Effector memory CD8-positive, alpha-beta T cell (primary cell): ENCODE measurements at regions not wholly inside any gene's neighbourhood (a gene's known extent, or its start where the extent isn't known, plus 50 kb on each side); places are given as distances from the start of the nearest gene placed in this dataset.
"Not testable (repeated sequence)": the region's sequence is repeated elsewhere in the genome, so short reads cannot be mapped to it uniquely, and the experiment has no call there.

ENCODE experiments used
- ATAC-seq: fragments of 150-1000 bp; cut with Tn5 transposase; replicated peaks from 2 replicates; pipeline ENCODE4 v1.10.0; 2021; ENCODE audit warnings: mild to moderate bottlenecking, moderate library complexity
- DNase-seq, 3 experiments: peaks; one replicate each; pipeline ENCODE4 v3.0.0; 2021
- H3K27ac Mint-ChIP-seq, 2 donors: one replicate each; pipeline ENCODE4 v1.8.0; 2022; ENCODE audit warnings: mild to moderate bottlenecking in 2 of 2, mixed read lengths in 2 of 2, moderate library complexity in 2 of 2
- H3K27me3 Mint-ChIP-seq, 2 donors: one replicate each; pipeline ENCODE4 v1.8.0; 2022; ENCODE audit warnings: mixed read lengths in 2 of 2
- H3K36me3 Mint-ChIP-seq: one replicate; pipeline ENCODE4 v1.8.0; 2022; ENCODE audit warnings: mild to moderate bottlenecking, moderate library complexity, mixed read lengths; ENCODE audit not compliant: insufficient read depth
- H3K4me1 Mint-ChIP-seq, 2 donors: one replicate each; pipeline ENCODE4 v1.8.0; 2022; ENCODE audit warnings: low read depth in 2 of 2, mixed read lengths in 2 of 2
- H3K4me3 Mint-ChIP-seq, 2 donors: one replicate each; pipeline ENCODE4 v1.8.0; 2022; ENCODE audit warnings: mild to moderate bottlenecking in 2 of 2, mixed read lengths in 2 of 2, moderate library complexity in 2 of 2
- H3K9me3 Mint-ChIP-seq, 2 donors: one replicate each; pipeline ENCODE4 v1.8.0; 2022; ENCODE audit warnings: mixed read lengths in 2 of 2

DNA sequence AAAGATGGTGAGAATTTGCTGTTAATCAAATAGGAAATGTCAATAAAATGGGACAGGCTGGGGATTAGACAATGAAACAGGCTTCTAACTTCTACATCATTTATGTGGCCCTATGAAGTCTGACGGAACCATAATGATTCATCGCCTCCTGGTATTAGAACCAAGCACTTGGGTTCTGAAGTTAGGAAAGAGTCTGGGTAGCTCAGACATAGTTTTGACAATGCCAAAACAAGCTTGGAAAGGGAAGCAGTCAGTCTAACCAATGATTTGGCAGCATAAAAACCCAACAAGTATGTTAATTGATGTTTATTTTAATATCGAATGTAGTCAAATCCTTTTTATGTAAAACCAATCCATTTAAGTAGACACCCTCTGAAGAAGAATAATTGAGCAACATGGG, 160.8 kb upstream of the RSPO3 start:
- Mint-ChIP-seq H3K4me1 (no peaks in the 10 kb centered on the region), H3K36me3 (no peaks in the 10 kb centered on the region), H3K4me3 (no peak overlapping the region), H3K9me3 (peaks cover under 1 to 2% of the 10 kb centered on the region in 2 donors), H3K27me3 (no peaks in the 10 kb centered on the region), H3K27ac (no peak overlapping the region)
- ATAC-seq (no peak), DNase-seq (no peak)

DNA sequence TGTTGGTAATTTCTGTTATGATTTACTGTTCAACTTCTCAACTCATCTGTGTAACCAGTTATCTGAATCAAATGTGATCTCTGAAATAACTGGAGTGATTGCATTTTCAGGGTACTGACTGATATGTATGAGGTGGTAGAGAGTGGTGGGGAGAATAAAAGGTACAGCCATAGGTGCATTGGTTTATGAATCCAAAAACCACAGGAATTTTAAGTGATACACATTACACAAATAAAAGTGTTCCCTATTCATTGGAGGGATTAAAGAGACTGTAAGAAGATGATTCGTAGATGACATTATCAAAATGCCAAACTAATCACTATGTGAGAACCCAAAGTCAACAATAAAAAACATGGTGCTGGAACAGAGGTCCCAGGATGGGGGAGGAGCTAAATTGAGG, 158.7 kb upstream of the RSPO3 start:
- no peaks in the 10 kb centered on the region for H3K9me3 Mint-ChIP-seq
- ATAC-seq (no peak), DNase-seq (no peak)
- H3K27ac Mint-ChIP-seq: no peak overlapping the region
- no peaks in the 10 kb centered on the region for H3K4me1 Mint-ChIP-seq
- no peaks in the 10 kb centered on the region for H3K36me3 Mint-ChIP-seq
- H3K27me3 Mint-ChIP-seq: no peaks in the 10 kb centered on the region
- no peak overlapping the region for H3K4me3 Mint-ChIP-seq

DNA sequence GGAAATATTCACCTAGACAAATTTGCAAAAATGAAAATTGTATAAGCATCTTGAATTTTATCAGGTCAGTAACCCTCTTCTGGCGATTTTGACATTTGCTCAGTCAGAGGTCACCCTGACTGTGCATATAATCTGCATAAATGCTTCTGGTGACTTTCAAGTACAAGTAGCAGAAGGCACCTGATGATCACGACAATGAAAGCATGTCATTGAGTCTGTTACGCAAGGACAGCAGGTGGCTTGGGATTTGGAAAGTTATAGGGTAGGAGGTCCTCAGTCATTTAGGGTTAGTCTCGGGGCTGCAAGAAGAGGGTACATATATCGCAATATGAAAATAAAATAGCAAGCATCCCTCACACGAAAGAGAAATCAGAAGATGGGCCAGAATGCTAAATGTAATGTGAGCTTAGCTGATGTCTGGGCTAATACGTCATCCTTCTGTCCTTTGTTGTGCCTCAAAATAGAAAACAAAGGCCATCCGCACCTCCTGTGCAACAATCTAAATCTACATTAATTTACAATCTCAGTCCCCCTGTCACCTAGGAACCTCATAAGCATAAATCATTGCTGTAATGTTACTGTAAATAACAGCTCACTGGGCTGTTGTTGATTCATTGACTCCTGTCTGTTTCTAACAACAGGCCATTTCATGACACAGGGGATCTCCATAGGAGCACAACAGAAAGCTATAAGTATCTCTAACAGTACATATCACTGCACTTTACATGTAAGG, 155.2 kb upstream of the RSPO3 start:
- no peaks in the 10 kb centered on the region for H3K4me1 Mint-ChIP-seq
- no peaks in the 10 kb centered on the region for H3K9me3 Mint-ChIP-seq
- H3K36me3 Mint-ChIP-seq: no peaks in the 10 kb centered on the region
- H3K4me3 Mint-ChIP-seq: no peak overlapping the region
- ATAC-seq: no peak
- no peak overlapping the region for H3K27ac Mint-ChIP-seq
- no peaks in the 10 kb centered on the region for H3K27me3 Mint-ChIP-seq
- DNase-seq: no peak

DNA sequence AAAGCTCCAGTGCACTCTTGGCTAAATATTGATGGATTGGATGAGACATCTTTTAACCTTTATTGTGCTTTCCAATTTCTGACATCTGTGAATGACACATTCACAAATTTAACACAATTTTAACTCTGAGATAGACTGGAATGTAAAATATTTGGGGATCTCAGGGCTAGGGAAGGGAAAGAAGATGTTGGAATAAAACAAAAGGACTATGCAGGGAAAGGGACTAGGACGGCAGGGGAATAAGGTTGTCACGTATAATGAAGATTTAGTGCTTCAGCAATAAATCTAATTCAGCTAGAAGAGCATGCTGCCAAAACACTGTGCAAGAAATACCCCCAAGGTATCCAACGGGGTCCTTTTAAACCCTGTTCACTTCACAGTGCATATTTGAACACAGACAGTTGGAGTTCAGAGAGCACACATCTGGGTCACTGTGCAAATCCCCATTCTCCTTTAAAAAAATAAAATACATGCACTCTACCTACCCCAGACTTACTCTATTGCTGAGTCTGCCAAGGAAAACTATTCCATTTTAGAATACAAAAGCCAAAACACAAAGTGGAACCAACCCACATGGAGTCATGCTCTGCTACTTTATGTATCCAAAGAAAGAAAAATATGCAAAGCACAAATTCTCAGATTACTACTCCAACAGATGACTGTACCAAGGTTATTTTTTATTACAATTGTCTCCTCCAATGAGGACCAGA, 151.0 kb upstream of the RSPO3 start:
- H3K4me1 Mint-ChIP-seq: no peaks in the 10 kb centered on the region
- H3K27me3 Mint-ChIP-seq: no peaks in the 10 kb centered on the region
- ATAC-seq (no peak), DNase-seq (no peak)
- H3K27ac Mint-ChIP-seq: no peak overlapping the region
- no peaks in the 10 kb centered on the region for H3K36me3 Mint-ChIP-seq
- H3K4me3 Mint-ChIP-seq: no peak overlapping the region
- no peaks in the 10 kb centered on the region for H3K9me3 Mint-ChIP-seq

DNA sequence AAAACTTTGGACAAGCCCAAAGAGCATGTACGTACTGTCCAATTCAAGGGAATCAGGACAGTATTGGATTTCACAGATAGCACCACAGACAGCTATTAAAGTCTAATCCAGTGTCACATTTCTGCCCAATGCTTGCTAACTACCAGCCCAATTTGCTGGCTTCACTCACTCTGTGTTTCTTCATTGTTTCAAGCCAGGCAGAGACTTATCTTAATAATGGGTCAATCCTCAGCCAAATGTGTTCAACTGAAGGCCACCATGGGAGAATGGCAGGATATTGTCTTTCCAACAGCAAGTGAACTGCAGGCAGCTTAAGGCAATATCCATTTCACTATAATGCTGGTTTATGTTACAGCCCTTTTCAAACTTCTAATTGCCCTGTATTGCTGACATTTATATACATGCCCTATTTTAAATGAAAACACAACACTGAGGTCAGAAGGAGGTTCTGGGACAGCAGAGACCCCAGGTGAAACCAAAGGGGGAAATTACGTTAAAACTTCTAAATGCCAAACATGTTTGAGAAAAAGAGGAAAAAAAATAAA, 142.1 kb upstream of the RSPO3 start:
- no peak for DNase-seq
- Mint-ChIP-seq H3K9me3 (peaks cover 5 to 12% of the 10 kb centered on the region in 2 donors), H3K27ac (no peak overlapping the region), H3K27me3 (no peaks in the 10 kb centered on the region), H3K4me1 (no peaks in the 10 kb centered on the region), H3K4me3 (no peak overlapping the region), H3K36me3 (no peaks in the 10 kb centered on the region)
- no peak for ATAC-seq

DNA sequence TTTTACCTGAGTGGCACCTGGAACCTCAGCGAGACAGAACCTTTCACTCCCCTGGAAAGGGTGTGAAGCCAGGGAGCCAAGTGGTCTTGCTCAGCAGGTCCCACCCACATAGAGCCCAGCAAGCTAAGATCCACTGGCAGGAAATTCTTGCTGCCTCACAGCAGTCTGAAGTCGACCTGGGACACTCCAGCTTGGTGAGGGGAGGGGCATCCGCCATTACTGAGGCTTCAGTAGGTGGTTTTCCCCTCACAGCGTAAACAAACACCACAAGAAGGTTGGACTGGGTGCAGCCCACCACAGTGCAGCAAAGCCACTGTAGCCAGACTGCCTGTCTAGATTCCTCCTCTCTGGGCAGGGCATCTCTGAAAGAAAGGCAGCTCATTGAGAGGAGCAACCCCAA, 134.7 kb upstream of the RSPO3 start:
- Mint-ChIP-seq H3K9me3 (peaks cover 0 to 14% of the 10 kb centered on the region in 2 donors), H3K36me3 (no peaks in the 10 kb centered on the region), H3K4me3 (no peak overlapping the region), H3K27ac (no peak overlapping the region), H3K4me1 (no peaks in the 10 kb centered on the region), H3K27me3 (no peaks in the 10 kb centered on the region)
- ATAC-seq (no peak), DNase-seq (no peak)

DNA sequence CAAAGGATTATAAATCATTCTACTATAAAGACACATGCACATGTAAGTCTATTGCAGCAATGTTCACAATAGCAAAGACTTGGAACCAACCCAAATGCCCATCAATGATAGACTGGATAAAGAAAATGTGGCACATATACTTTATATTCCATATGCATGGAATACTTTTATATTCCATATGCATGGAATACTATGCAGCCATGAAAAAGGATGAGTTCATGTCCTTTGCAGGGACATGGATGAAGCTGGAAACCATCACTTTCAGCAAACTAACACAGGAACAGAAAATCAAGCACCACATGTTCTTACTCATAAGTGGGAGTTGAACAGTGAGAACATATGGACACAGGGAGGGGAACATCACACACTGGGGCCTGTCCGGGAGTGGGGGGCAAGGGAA, 130.3 kb upstream of the RSPO3 start:
- not testable (repeated sequence) for ATAC-seq

DNA sequence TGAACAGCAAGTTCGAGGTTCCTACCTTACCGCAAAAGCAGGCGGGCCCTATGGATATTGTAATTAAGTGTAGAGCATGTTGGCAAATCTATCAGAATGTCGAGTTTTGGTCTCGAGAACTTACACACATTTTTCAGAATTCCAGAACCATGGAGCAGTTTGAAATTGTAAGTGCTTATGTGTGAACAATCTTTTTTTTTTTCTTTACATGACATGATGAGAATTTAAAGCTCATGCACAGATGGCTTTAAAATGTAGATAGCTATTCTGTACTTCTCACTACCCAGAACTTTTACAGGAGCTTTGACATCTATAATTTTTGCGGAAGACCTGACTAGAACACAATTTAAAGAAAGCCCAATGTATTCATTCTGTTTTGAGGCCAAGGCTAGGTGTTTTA, 117.8 kb upstream of the RSPO3 start:
- Mint-ChIP-seq H3K27ac (no peak overlapping the region), H3K36me3 (no peaks in the 10 kb centered on the region), H3K9me3 (peaks cover 0 to 3% of the 10 kb centered on the region in 2 donors), H3K4me3 (no peak overlapping the region), H3K27me3 (no peaks in the 10 kb centered on the region), H3K4me1 (no peaks in the 10 kb centered on the region)
- DNase-seq (no peak), ATAC-seq (no peak)

More for the DNA sequence above, 130.3 kb upstream of the RSPO3 start:
- H3K36me3 Mint-ChIP-seq, DNase-seq, H3K9me3 Mint-ChIP-seq, H3K4me1 Mint-ChIP-seq, H3K27me3 Mint-ChIP-seq, H3K27ac Mint-ChIP-seq, H3K4me3 Mint-ChIP-seq: not testable (repeated sequence)

DNA sequence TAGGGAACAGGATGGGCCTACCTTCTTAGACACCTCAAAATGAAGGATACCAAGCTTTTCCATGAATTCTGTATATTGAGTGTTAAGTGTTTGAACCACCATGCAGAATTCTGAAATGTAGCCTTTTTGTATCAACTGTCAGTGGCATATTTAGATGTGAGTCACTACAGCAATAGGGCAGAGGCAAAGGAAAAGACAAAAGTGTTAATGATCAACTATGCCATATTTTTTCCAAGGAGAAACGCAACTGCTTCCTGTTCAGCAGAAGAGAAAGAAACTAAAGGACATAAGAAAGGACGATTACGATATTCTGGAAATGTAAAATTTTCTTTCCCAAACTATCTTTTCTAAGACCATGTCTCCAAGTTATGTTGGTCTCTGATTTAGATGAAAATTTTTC, 104.6 kb upstream of the RSPO3 start:
- Mint-ChIP-seq H3K36me3 (no peaks in the 10 kb centered on the region), H3K27me3 (no peaks in the 10 kb centered on the region), H3K4me1 (no peaks in the 10 kb centered on the region), H3K9me3 (peaks cover 0 to 6% of the 10 kb centered on the region in 2 donors), H3K27ac (no peak overlapping the region), H3K4me3 (no peak overlapping the region)
- DNase-seq (no peak), ATAC-seq (no peak)

DNA sequence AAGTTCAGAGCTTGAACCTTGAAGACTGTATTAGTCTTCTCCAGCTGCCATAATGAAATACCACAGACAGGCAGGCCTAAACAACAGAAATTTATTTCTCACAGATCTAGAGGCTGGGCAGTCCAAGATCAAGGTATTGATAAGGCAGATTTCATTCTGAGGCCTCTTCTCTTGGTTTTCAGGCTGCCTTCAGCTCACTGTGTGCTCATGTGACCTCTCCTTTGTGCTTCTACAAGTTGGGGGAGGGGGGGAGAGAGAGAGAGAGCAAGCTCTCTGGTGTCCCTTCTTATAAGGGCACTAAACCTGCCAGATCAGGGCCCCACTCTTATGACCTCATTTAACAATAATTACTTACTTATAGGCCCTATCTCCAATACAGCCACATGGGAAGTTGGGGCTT, 102.6 kb upstream of the RSPO3 start:
- no peaks in the 10 kb centered on the region for H3K9me3 Mint-ChIP-seq
- ATAC-seq (no peak), DNase-seq (no peak)
- no peaks in the 10 kb centered on the region for H3K27me3 Mint-ChIP-seq
- no peak overlapping the region for H3K27ac Mint-ChIP-seq
- no peaks in the 10 kb centered on the region for H3K36me3 Mint-ChIP-seq
- H3K4me3 Mint-ChIP-seq: no peak overlapping the region
- no peaks in the 10 kb centered on the region for H3K4me1 Mint-ChIP-seq

DNA sequence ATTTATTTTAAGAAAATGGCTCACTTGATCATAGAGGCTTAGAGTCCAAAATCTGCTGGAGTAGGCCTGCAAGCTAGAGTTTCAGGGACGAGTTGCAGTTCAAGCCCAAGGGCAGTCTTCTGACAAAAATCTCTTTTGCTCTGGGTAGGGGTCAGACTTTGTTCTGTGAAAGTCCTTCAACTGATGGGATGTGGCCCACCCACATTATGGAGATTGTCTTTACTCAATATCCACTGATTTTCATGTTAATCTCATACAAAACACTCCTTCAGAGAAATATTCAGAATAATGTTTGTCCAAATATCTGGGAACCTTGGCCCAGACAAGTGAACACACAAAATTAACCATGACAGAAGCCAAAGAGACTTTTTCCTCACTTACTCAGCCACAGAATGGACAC, 98.6 kb upstream of the RSPO3 start:
- Mint-ChIP-seq H3K9me3 (no peaks in the 10 kb centered on the region), H3K4me1 (no peaks in the 10 kb centered on the region), H3K27ac (no peak overlapping the region), H3K36me3 (no peaks in the 10 kb centered on the region), H3K27me3 (no peaks in the 10 kb centered on the region), H3K4me3 (no peak overlapping the region)
- DNase-seq: no peak
- ATAC-seq: no peak

DNA sequence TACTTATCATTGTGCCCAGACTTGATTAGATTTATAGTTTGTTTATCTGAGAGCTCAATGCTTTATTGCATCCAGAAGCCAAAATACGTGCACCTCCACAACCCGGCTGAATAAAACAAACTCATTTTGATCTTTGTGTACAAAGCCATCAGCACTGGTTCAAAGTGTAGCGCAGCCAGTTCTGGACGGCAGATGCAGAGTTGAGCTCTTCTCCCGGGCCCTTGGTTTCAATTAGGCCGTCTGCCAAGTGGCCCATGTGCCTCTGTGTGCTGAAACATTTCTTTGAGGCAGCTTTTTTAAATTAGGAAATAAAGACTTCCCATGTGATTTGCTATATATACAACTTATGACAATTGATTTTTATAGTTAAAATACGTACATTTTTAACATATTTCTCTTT, 96.2 kb upstream of the RSPO3 start:
- H3K36me3 Mint-ChIP-seq: no peaks in the 10 kb centered on the region
- ATAC-seq (no peak), DNase-seq (no peak)
- H3K9me3 Mint-ChIP-seq: no peaks in the 10 kb centered on the region
- H3K27ac Mint-ChIP-seq: no peak overlapping the region
- no peaks in the 10 kb centered on the region for H3K4me1 Mint-ChIP-seq
- no peaks in the 10 kb centered on the region for H3K27me3 Mint-ChIP-seq
- no peak overlapping the region for H3K4me3 Mint-ChIP-seq

DNA sequence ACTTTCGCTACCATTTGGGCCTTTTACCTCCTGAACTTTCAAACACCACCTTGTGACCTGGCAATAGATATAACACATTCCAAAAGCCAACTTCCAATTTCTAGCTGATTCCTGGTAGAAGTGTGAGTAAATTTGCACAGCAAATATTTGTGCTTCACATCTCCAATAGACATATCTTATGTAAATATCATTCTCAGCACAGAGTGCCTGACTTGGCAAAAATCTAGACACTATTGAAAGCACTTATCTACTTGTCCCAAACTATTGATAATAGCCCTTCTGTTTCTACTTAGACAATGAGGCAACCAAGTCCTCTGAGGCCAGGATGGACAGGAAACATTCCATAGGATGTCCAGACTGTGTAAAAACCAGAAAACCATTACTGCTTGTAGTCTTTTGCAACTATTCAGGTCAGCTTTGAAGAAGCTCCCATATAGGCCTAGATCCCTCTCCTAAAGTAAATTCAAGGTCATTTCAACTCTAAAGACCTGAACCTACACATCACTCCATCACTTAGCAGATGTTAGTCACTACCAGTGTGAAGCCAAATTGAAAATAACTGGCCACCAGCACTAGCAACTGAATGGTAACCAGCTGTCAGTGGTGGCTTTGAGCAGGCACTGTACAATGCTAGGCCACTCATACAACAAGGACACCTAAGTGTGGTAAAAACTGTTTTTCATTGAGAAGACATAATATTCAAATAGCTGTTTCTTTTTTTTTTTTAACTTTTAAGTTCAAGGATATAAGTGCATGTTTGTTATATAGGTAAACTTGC, 95.3 kb upstream of the RSPO3 start:
- no peak for ATAC-seq
- Mint-ChIP-seq H3K9me3 (no peaks in the 10 kb centered on the region), H3K27ac (no peak overlapping the region), H3K27me3 (no peaks in the 10 kb centered on the region), H3K4me1 (no peaks in the 10 kb centered on the region), H3K4me3 (no peak overlapping the region), H3K36me3 (no peaks in the 10 kb centered on the region)
- DNase-seq: no peak

DNA sequence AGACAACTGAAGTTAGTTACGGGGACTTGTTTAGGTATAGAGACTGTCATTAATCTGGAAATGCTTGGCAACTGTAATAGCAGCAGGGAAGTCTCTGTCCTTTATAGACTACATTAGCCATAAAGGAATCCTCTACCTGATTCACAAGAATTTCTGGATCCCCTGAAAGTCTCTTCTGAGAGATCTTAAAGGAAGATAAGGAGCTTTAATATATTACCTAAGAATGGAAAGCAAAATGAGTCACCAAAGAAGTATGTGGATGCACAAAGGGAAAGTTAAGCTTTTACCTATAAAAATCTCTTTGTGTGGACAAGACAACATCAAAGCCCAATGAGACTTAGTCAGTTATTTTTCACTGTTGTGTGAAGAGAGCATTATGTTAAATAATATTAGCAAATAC, 92.2 kb upstream of the RSPO3 start:
- Mint-ChIP-seq H3K27me3 (no peaks in the 10 kb centered on the region), H3K4me1 (no peaks in the 10 kb centered on the region), H3K4me3 (no peak overlapping the region), H3K27ac (no peak overlapping the region), H3K9me3 (no peaks in the 10 kb centered on the region), H3K36me3 (no peaks in the 10 kb centered on the region)
- ATAC-seq (no peak), DNase-seq (no peak)
